Embryonic facial prominence (tissue), 1 donor: ENCODE measurements at regions not wholly inside any gene's neighbourhood (a gene's known extent, or its start where the extent isn't known, plus 50 kb on each side); places are given as distances from the start of the nearest gene placed in this dataset.

Experiments used
- DNase-seq: peaks from one replicate; pipeline ENCODE4 v3.0.0-alpha.2; 2016; ENCODE audit errors: extremely low spot score

DNA sequence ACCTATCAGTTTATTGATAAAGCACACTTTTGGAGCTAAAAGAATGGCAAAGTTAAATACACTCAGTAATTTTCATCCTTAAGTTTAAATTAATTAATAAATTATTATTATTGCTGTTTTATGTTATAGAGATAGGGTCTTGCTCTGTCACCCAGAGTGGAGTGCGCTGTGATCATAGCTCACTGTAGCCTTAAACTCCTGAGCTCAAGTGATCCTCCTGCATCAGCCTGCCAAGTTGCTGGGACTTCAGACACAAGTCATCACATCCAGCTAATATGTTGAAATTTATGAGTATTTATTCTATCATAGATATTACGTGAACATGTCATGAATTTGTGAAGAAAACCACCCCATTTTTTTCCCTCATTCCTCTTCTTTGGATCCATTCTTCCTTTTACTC lies 64.2 kb downstream of the GJA1 start:
- no peak for DNase-seq

- DNase-seq: no peak
These were observed 68.1 kb downstream of the GJA1 start for GRCh38 chr6:121503589-121503991.

GRCh38 chr6:121504227-121504626 lies 68.8 kb downstream of the GJA1 start:
- no peak for DNase-seq

- DNase-seq: no peak
These were observed 69.8 kb downstream of the GJA1 start for GRCh38 chr6:121505284-121505683.

DNA sequence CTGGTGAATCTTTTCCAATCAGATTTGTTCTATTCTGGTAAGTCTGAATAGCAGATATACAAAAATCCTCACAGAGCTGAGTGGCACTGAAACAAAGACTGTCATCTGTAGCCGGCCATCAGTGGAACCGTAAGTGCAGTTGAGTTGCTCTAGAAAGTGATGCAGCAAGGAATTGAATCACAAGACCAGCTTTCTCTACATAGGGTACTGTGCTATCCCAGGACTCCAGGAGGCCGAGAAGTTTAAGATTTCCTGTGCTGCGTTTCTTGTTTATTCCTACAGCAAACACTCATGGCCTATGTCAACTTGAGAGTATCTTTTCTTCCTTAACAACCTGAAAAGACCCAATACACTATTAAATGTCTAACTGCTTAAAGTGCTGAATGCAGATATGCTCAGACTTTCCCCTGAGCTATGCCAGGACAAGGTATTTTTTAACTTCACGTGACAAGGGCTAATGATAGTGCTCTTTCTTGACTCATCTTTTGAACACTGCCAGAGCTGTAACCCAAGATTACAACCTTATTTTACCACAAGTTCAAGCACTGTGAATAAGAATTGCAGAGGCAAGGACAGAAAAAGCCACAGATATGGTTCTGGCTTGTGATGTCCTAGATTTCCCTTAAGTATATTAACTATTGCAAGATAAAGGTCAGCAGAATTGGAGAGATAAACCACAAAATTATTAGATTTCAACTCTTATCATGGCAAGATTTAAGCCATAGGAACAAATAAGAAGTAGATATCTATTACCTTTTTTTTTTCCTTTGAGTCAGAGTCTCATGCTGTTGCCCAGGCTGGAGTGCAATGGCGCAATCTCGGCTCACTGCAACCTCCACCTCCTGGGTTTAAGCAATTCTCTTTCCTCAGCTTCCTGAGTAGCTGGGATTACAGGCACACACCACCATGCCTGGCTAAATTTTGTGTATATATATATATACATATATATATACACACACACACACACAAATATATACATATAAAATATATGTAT lies 71.6 kb downstream of the GJA1 start:
- DNase-seq: no peak

- DNase-seq: no peak
These were observed 75.2 kb downstream of the GJA1 start for GRCh38 chr6:121510568-121511177.

GRCh38 chr6:121515630-121516265 lies 80.3 kb downstream of the GJA1 start:
- DNase-seq: no peak

DNA sequence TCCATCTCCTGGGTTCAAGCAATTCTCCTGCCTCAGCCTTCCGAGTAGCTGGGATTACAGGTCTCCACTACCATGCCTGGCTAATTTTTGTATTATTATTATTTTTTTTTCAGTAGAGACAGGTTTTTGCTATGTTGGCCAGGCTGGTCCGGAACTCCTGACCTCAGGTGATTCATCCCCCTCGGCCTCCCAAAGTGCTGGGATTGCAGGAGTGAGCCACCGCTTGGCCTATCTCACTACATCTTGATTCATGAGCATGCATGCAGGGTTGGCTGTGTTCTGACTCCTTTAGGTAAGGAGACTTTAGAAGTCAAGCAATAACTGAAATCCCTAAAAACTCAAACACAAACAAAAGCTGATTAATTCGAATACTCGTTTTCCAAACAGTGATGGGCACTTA lies 80.9 kb downstream of the GJA1 start:
- DNase-seq: no peak

DNA sequence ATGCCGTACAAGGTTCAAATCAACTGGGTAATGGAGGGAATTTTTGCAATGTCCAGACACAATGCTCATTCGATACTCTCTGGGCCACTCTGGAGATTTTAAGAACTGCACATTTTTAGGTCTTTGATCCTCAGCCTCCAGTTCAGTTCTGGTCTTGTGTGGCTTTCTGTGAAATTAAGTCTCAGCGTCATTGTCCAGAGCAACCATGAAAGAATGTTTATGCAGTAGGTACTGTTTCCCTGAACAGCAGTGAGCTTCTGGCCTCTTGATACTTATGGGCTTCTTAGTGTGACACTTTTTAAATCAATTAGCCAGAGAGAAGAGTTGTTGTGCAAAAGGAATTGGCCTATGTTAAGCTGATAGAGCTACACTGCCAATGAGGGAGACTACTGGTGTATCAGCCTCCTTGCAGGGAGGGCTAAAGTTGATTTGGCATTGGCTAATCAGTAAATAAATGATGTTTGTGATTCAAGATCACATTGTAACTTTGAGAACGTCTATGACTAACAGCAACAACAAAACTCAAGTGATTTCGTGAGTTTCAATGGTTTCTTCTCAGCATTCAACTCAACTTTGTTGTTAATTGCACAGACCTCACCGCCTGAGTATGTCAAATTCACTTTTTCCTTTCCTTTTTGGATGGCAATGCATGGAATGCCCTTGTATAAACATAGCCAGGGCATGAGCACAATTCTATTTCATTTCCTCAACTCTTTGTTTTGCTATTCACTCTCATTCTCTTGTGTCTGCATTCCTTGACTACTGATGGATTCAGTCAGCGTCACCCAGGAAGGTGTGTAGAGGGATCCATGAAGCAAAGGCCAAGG lies 85.1 kb downstream of the GJA1 start:
- no peak for DNase-seq

DNA sequence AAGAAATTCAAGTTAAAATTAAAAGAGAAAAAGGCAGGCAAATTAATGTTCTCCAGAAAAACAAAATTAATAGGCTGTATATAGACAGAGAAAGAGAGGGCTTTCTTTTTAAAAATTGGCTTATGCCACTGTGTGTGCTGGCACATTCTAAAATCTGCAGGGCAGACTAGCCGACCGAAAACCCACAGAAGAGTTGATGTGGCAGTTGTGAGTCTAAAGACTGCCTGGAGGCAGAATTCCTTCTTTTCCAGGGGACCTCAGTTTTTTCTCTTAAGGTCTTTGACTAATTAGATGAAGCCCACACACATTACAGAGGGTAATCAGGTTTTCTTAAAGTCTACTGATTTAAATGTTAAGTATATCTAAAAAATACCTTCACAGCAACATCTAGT lies 85.7 kb downstream of the GJA1 start:
- no peak for DNase-seq

DNA sequence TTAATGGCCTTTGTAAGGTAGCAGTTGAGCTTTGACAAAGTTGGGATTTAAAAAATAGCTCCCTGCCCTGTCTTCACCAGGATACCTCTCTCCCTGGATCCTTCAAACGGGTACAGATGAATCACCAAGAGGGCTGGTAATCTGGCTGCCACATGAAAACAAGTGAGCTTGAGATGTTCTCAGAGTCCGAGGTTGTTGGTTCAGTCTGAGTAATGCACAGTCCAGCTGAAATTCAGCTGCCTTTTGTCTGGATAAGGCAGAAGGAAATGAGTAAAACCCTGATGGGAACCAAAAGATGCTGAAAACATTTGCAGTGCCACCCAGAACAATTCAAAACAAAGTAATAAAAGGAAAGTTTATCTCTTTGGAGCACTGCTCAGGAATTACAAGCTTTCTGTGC lies 86.8 kb downstream of the GJA1 start:
- no peak for DNase-seq

GRCh38 chr6:121522771-121523386 lies 87.4 kb downstream of the GJA1 start:
- DNase-seq: no peak

- DNase-seq: no peak
These were observed 88.2 kb downstream of the GJA1 start for GRCh38 chr6:121523628-121524027.

- no peak for DNase-seq
These were observed 90.8 kb downstream of the GJA1 start for GRCh38 chr6:121526282-121526681.

- DNase-seq: peak; percentile 30
These were observed 96.3 kb downstream of the GJA1 start for GRCh38 chr6:121531658-121532169.

DNA sequence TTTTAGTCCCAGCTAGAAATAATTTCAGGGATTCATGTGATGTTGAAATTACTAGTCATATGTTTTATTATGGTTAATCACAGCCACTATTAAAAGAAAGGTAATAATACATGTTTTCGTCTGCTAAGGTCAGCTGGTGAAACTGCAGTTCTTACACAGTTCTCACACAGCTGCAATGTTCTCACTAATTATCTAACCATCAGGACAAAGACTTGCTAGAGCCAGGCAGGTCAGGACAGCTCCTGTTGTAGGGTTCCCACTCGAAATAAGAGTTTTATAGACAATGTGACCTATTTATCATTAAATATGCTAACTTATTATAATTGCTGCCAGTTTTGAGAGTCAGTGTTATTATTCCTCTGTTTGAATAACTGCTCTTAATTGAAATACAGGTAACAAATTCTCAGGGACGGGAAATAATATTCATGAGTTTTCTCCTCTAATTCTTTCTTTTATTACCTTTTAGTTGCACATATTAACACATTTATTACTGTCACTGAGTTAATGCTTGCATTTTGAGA lies 97.9 kb downstream of the GJA1 start:
- no peak for DNase-seq

DNA sequence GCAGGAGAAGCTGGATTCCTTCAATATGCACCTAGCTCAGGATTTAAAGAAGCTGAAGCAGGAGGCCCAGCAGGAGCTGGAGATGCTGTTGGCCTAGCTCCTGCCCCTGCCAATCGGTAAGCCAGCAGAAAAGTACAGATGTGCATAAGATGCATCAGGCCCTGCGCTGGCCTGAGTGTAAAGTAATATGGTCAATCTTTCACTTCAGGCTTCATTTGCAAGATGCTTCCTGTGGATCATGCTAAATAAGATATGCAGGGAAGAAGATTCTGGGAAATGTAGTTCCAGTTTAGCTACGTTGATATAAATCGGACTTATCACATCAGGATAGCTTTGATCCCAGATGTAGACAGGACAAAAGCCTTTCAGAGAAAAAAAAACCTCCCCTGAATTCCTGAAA lies 100.3 kb downstream of the GJA1 start:
- DNase-seq: no peak

- no peak for DNase-seq
These were observed 100.9 kb downstream of the GJA1 start for GRCh38 chr6:121536345-121536744.

DNA sequence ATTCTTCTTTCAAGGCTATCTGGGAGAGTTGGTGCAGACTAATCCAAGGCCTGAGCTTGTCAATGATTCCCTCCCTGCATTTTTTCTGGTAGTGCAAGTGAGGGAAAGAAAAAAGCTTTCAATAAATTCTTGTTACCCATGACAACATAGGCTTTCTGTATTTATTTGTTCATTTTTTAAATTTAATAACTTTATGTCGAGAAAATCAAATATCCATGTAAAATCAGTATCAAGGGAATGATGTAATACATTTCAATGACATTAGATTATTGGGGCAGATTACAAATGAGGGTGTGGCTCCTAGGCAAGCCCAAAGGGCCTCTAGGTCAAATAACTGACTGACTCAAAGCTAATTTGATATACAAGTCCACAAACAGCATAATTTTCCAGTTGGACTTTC lies 104.0 kb downstream of the GJA1 start:
- no peak for DNase-seq

- DNase-seq: no peak
These were observed 104.8 kb downstream of the GJA1 start for GRCh38 chr6:121540210-121540609.

DNA sequence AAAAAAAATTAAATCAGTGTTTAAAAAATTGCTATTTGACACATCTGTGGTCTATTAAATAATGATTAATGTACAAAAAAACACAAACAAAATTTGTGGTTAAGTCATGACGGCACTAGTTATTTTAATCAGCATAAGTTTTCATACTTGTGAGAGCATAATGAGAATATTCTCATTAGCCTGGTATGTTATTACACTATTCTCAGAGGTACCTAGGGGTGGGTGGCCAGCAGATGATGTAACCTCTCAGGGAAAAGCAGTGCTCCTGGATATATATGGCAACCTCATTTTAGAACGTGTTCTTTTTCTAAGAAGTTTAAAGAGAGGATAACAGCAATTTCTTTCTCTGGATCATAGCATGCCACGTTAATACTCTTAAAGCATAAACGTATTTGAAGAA lies 109.2 kb downstream of the GJA1 start:
- no peak for DNase-seq
